ENCODE measurements at regions not wholly inside any gene's neighbourhood (a gene's known extent, or its start where the extent isn't known, plus 50 kb on each side); places are given as distances from the start of the nearest gene placed in this dataset.

GRCh38 chr16:73506568-73507056, 458.7 kb upstream of the ZFHX3 start:
- no peak for DNase-seq (ENCODE audit: insufficient read length, low spot score)
- FAIRE-seq = no peak
- no peak for TF ChIP-seq CTCF (IDR thresholded peaks at IDR 0.05; ENCODE audit: insufficient read depth, missing control alignments)

GRCh38 chr16:73505577-73505976, 457.6 kb upstream of the ZFHX3 start:
- DNase-seq (ENCODE audit: insufficient read length, low spot score) (no peak), FAIRE-seq (no peak)
- TF ChIP-seq CTCF (IDR thresholded peaks at IDR 0.05; ENCODE audit: insufficient read depth, missing control alignments) = no peak

GRCh38 chr16:73504591-73505575, 457.0 kb upstream of the ZFHX3 start:
- FAIRE-seq = no peak

GRCh38 chr16:73503093-73503492, 455.2 kb upstream of the ZFHX3 start:
- no peak for FAIRE-seq
- no peak for TF ChIP-seq CTCF (IDR thresholded peaks at IDR 0.05; ENCODE audit: insufficient read depth, missing control alignments)
- DNase-seq (ENCODE audit: insufficient read length, low spot score) = no peak

More at GRCh38 chr16:73504591-73505575, 457.0 kb upstream of the ZFHX3 start:
- DNase-seq (ENCODE audit: insufficient read length, low spot score) = no peak
- no peak for TF ChIP-seq CTCF (IDR thresholded peaks at IDR 0.05; ENCODE audit: insufficient read depth, missing control alignments)

- FAIRE-seq = no peak
- TF ChIP-seq CTCF (IDR thresholded peaks at IDR 0.05; ENCODE audit: insufficient read depth, missing control alignments) = no peak
- DNase-seq (ENCODE audit: insufficient read length, low spot score) = no peak
Measured at GRCh38 chr16:73499276-73499675, 451.3 kb upstream of the ZFHX3 start.

- DNase-seq (ENCODE audit: insufficient read length, low spot score) (no peak), FAIRE-seq (no peak)
- TF ChIP-seq CTCF (IDR thresholded peaks at IDR 0.05; ENCODE audit: insufficient read depth, missing control alignments) = no peak
Measured at GRCh38 chr16:73485880-73486279, 438.0 kb upstream of the ZFHX3 start.
